H9 (cell line): ENCODE measurements at regions not wholly inside any gene's neighbourhood (a gene's known extent, or its start where the extent isn't known, plus 50 kb on each side); places are given as distances from the start of the nearest gene placed in this dataset.

Source experiments
- DNase-seq: peaks from one replicate; pipeline ENCODE4 v3.0.0-alpha.2; 2017
- H2AFZ ChIP-seq: one replicate; pipeline ENCODE4 v1.6.1; 2013; ENCODE audit warnings: mild to moderate bottlenecking, low read length, control low read depth, moderate library complexity
- H2AK5ac ChIP-seq: 2 replicates; pipeline ENCODE4 v1.6.1; 2013; ENCODE audit warnings: low read length, control low read depth, mixed read lengths; ENCODE audit not compliant: insufficient read length
- H2BK120ac ChIP-seq: one replicate; pipeline ENCODE4 v1.6.1; 2013; ENCODE audit warnings: low read depth, mild to moderate bottlenecking, low read length, control low read depth, inconsistent platforms; ENCODE audit not compliant: poor library complexity, severe bottlenecking
- H2BK12ac ChIP-seq: 2 replicates; pipeline ENCODE4 v1.6.1; 2013; ENCODE audit warnings: low read length, control low read depth, mixed read lengths, low read depth; ENCODE audit not compliant: insufficient read length
- H2BK15ac ChIP-seq: 2 replicates; pipeline ENCODE4 v1.6.1; 2013; ENCODE audit warnings: low read depth, low read length, control low read depth
- H2BK20ac ChIP-seq: one replicate; pipeline ENCODE4 v1.6.1; 2013; ENCODE audit warnings: low read depth, mild to moderate bottlenecking, low read length, control low read depth, inconsistent platforms; ENCODE audit not compliant: poor library complexity, severe bottlenecking
- H2BK5ac ChIP-seq: 2 replicates; pipeline ENCODE4 v1.6.1; 2013; ENCODE audit warnings: low read length, control low read depth, mixed read lengths; ENCODE audit not compliant: insufficient read length
- H3K14ac ChIP-seq: 2 replicates; pipeline ENCODE4 v1.6.1; 2013; ENCODE audit warnings: low read length, control low read depth; ENCODE audit not compliant: insufficient read depth
- H3K18ac ChIP-seq: 2 replicates; pipeline ENCODE4 v1.6.1; 2013; ENCODE audit warnings: low read depth, mild to moderate bottlenecking, mixed read lengths, low read length, control low read depth; ENCODE audit not compliant: insufficient read length
- H3K23ac ChIP-seq: 2 replicates; pipeline ENCODE4 v1.6.1; 2013; ENCODE audit warnings: low read length, control low read depth, mixed read lengths, low read depth; ENCODE audit not compliant: insufficient read length
- H3K23me2 ChIP-seq: 2 replicates; pipeline ENCODE4 v1.6.1; 2013; ENCODE audit warnings: low read depth, mild to moderate bottlenecking, mixed read lengths, low read length, control low read depth; ENCODE audit not compliant: insufficient read length, poor library complexity, severe bottlenecking
- H3K27ac ChIP-seq: 2 replicates; pipeline ENCODE4 v1.5.1; 2013; ENCODE audit warnings: low read length, control low read depth, mixed read lengths, low read depth; ENCODE audit not compliant: insufficient read length
- H3K27me3 ChIP-seq: 2 replicates; pipeline ENCODE4 v1.6.1; 2013; ENCODE audit warnings: low read length, control low read depth, inconsistent platforms; ENCODE audit not compliant: insufficient read depth
- H3K4ac ChIP-seq: 2 replicates; pipeline ENCODE4 v1.6.1; 2013; ENCODE audit warnings: low read depth, mild to moderate bottlenecking, control low read depth, inconsistent platforms, low read length, moderate library complexity
- H3K4me1 ChIP-seq: 2 replicates; pipeline ENCODE4 v1.6.1; 2013; ENCODE audit warnings: low read length, control low read depth, inconsistent platforms; ENCODE audit not compliant: insufficient read depth
- H3K4me2 ChIP-seq: 2 replicates; pipeline ENCODE4 v1.6.1; 2013; ENCODE audit warnings: low read length, control low read depth, mixed read lengths; ENCODE audit not compliant: insufficient read length, insufficient read depth
- H3K56ac ChIP-seq: 2 replicates; pipeline ENCODE4 v1.6.1; 2013; ENCODE audit warnings: low read depth, mild to moderate bottlenecking, mixed read lengths, low read length, control low read depth; ENCODE audit not compliant: insufficient read length
- H3K79me1 ChIP-seq: 2 replicates; pipeline ENCODE4 v1.6.1; 2013; ENCODE audit warnings: low read depth, mild to moderate bottlenecking, moderate library complexity, low read length, control low read depth, inconsistent platforms; ENCODE audit not compliant: insufficient read depth, poor library complexity, severe bottlenecking
- H3K79me2 ChIP-seq: 2 replicates; pipeline ENCODE4 v1.6.1; 2013; ENCODE audit warnings: low read length, control low read depth, inconsistent platforms; ENCODE audit not compliant: insufficient read depth
- H3K9ac ChIP-seq: 2 replicates; pipeline ENCODE4 v1.6.1; 2013; ENCODE audit warnings: low read length, control low read depth, mixed read lengths; ENCODE audit not compliant: insufficient read length; ENCODE audit errors: extremely low read depth
- H3K9me3 ChIP-seq: one replicate; pipeline ENCODE4 v1.6.1; 2013; ENCODE audit warnings: low read depth, low read length, inconsistent platforms; ENCODE audit not compliant: control insufficient read depth
- H3T11ph ChIP-seq: one replicate; pipeline ENCODE4 v1.6.1; 2013; ENCODE audit warnings: mild to moderate bottlenecking, low read length, control low read depth, inconsistent platforms
- H4K20me1 ChIP-seq: one replicate; pipeline ENCODE4 v1.6.1; 2013; ENCODE audit not compliant: control insufficient read depth, insufficient read length, insufficient read depth
- H4K5ac ChIP-seq: 2 replicates; pipeline ENCODE4 v1.6.1; 2013; ENCODE audit warnings: low read depth, mild to moderate bottlenecking, mixed read lengths, low read length, control low read depth; ENCODE audit not compliant: insufficient read length
- H4K8ac ChIP-seq: replicated peaks from 2 replicates; pipeline ENCODE4 v1.6.1; 2013; ENCODE audit warnings: low read length, control low read depth, mixed read lengths, low read depth; ENCODE audit not compliant: insufficient read length
- H4K91ac ChIP-seq: 2 replicates; pipeline ENCODE4 v1.6.1; 2013; ENCODE audit warnings: low read depth, mild to moderate bottlenecking, moderate library complexity, mixed read lengths, low read length, control low read depth; ENCODE audit not compliant: insufficient read length
- H3K27ac Mint-ChIP-seq, 3 experiments: 2 replicates in 2 of 3; 3 replicates in 1 of 3; pipeline ENCODE4 v1.8.0; 2020 to 2021; ENCODE audit warnings: mixed read lengths in 3 of 3, mild to moderate bottlenecking in 1 of 3, moderate library complexity in 1 of 3
- H3K27me3 Mint-ChIP-seq: 2 replicates; pipeline ENCODE4 v1.8.0; 2021; ENCODE audit warnings: low read depth, mild to moderate bottlenecking, moderate library complexity, mixed read lengths
- H3K36me3 Mint-ChIP-seq, 3 experiments: 2 replicates in 2 of 3; 3 replicates in 1 of 3; pipeline ENCODE4 v1.8.0; 2020 to 2021; ENCODE audit warnings: low read depth in 3 of 3, mixed read lengths in 3 of 3; ENCODE audit not compliant: insufficient read depth in 1 of 3
- H3K4me1 Mint-ChIP-seq, 2 experiments: 2 replicates each; pipeline ENCODE4 v1.8.0; 2020; ENCODE audit warnings: mixed read lengths in 2 of 2
- H3K4me3 Mint-ChIP-seq, 2 experiments: 2 replicates in 1 of 2; 3 replicates in 1 of 2; pipeline ENCODE4 v1.8.0; 2020 to 2021; ENCODE audit warnings: mild to moderate bottlenecking in 2 of 2, mixed read lengths in 2 of 2, moderate library complexity in 1 of 2
- H3K9me3 Mint-ChIP-seq, 2 experiments: 2 replicates in 1 of 2; 3 replicates in 1 of 2; pipeline ENCODE4 v1.8.0; 2020; ENCODE audit warnings: mild to moderate bottlenecking in 2 of 2, mixed read lengths in 2 of 2, moderate library complexity in 1 of 2
- CTCF ChIP-seq: fragments of 200-600 bp; sonication (generic); conservative IDR thresholded peaks from 3 replicates; pipeline ENCODE4 v1.8.0; 2021; ENCODE audit warnings: antibody characterized with exemption, mild to moderate bottlenecking
- WGBS: extraction: QIAGEN DNeasy Blood & Tissue Kit; methylation state at CpG from one replicate; pipeline ENCODE4 v1.1.7; 2013; ENCODE audit warnings: missing lambda C conversion rate, low lambda C conversion rate, mixed read lengths; ENCODE audit not compliant: insufficient read length; ENCODE audit errors: extremely low coverage; 5-methylcytosine and 5-hydroxymethylcytosine counted together

DNA sequence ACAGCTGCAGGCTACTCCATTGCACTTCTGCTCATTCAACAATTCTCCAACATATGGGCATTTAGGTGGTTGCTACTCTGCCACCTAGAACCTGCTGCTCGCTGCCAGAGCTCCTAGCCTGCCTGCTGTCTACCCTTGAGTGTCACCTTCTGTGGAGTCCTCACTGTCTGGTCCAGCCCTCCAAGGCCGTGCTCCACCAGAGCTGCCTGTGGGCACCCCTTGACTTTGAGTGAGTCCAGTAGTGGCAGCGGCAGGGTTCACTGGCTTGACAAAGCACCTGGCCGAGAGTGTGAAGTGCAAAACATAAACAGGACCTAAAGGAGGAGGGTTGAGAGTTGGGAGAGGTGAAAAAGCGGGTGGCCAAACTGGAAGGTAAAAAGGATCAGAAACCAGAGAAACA, 120.3 kb upstream of the DNAH14 start:
- Histone ChIP-seq H2BK120ac (no peak overlapping the region), H2BK20ac (no peak overlapping the region), H2BK15ac (no peak overlapping the region), H3K56ac (no peak overlapping the region), H2BK12ac (no peak overlapping the region), H3K9ac (no peak overlapping the region), H3K79me2 (no peaks in the 10 kb centered on the region), H4K5ac (no peak overlapping the region), H3K23me2 (no peaks in the 10 kb centered on the region), H3K4me2 (no peak overlapping the region), H4K91ac (no peak overlapping the region), H3K18ac (no peak overlapping the region), H3K9me3 (no peaks in the 10 kb centered on the region), H3T11ph (no peak overlapping the region), H2AFZ (no peak overlapping the region), H3K27ac (no peak overlapping the region), H2BK5ac (no peak overlapping the region), H4K8ac (no peak overlapping the region), H3K23ac (no peak overlapping the region), H3K4me1 (no peaks in the 10 kb centered on the region; the same call in 1 of the 2 replicates), H3K14ac (no peak overlapping the region), H3K27me3 (no peaks in the 10 kb centered on the region), H3K4ac (no peak overlapping the region), H2AK5ac (no peak overlapping the region), H4K20me1 (no peaks in the 10 kb centered on the region), H3K79me1 (no peaks in the 10 kb centered on the region)
- Mint-ChIP-seq H3K9me3 (peaks cover 26 to 39% of the 10 kb centered on the region in 2 experiments), H3K27me3 (peaks cover 5% of the 10 kb centered on the region), H3K4me3 (no peak overlapping the region), H3K4me1 (peaks cover 2% of the 10 kb centered on the region in 2 experiments; a peak in 3 of 4 replicates), H3K27ac (no peak overlapping the region; a peak in 1 of 7 replicates), H3K36me3 (peaks cover 9 to 35% (median 13%) of the 10 kb centered on the region in 3 experiments)
- no peak for TF ChIP-seq CTCF
- DNase-seq: no peak
- no CpG with 5 or more reads among the region's 5 CpGs for WGBS
